ENCODE measurements at regions not wholly inside any gene's neighbourhood (a gene's known extent, or its start where the extent isn't known, plus 50 kb on each side); places are given as distances from the start of the nearest gene placed in this dataset.

- no peak for DNase-seq (ENCODE audit: low read depth)
These were observed 235.8 kb downstream of the SLC6A15 start for GRCh38 chr12:84676787-84677186.

GRCh38 chr12:84661786-84662185 is 250.8 kb downstream of the SLC6A15 start:
- DNase-seq (ENCODE audit: low read depth), result peak; percentile 36

GRCh38 chr12:84660139-84660538 is 252.5 kb downstream of the SLC6A15 start:
- no peak for DNase-seq (ENCODE audit: low read depth)

GRCh38 chr12:84658877-84659276 is 253.7 kb downstream of the SLC6A15 start:
- no peak for DNase-seq (ENCODE audit: low read depth)

GRCh38 chr12:84656705-84657104 is 255.9 kb downstream of the SLC6A15 start:
- no peak for DNase-seq (ENCODE audit: low read depth)

- DNase-seq (ENCODE audit: low read depth), result no peak
These were observed 259.1 kb downstream of the SLC6A15 start for GRCh38 chr12:84653482-84653881.

GRCh38 chr12:84648425-84648824 is 264.2 kb downstream of the SLC6A15 start:
- DNase-seq (ENCODE audit: low read depth), result no peak

GRCh38 chr12:84644908-84645307 is 267.7 kb downstream of the SLC6A15 start:
- DNase-seq (ENCODE audit: low read depth), result no peak

GRCh38 chr12:84643993-84644392 is 268.6 kb downstream of the SLC6A15 start:
- no peak for DNase-seq (ENCODE audit: low read depth)

GRCh38 chr12:84641940-84642545 is 270.6 kb downstream of the SLC6A15 start:
- DNase-seq (ENCODE audit: low read depth), result no peak

- no peak for DNase-seq (ENCODE audit: low read depth)
These were observed 273.7 kb downstream of the SLC6A15 start for GRCh38 chr12:84638811-84639368.

- DNase-seq (ENCODE audit: low read depth), result no peak
These were observed 274.7 kb downstream of the SLC6A15 start for GRCh38 chr12:84637926-84638325.

GRCh38 chr12:84636801-84637290 is 275.8 kb downstream of the SLC6A15 start:
- no peak for DNase-seq (ENCODE audit: low read depth)

GRCh38 chr12:84634526-84634925 is 278.1 kb downstream of the SLC6A15 start:
- DNase-seq (ENCODE audit: low read depth), result no peak

- DNase-seq (ENCODE audit: low read depth), result no peak
These were observed 280.0 kb downstream of the SLC6A15 start for GRCh38 chr12:84632556-84632955.

- no peak for DNase-seq (ENCODE audit: low read depth)
These were observed 281.6 kb downstream of the SLC6A15 start for GRCh38 chr12:84631020-84631419.

GRCh38 chr12:84627593-84627992 is 285.0 kb downstream of the SLC6A15 start:
- DNase-seq (ENCODE audit: low read depth), result no peak

GRCh38 chr12:84624601-84625000 is 288.0 kb downstream of the SLC6A15 start:
- DNase-seq (ENCODE audit: low read depth), result no peak

GRCh38 chr12:84619053-84619571 is 293.5 kb downstream of the SLC6A15 start:
- no peak for DNase-seq (ENCODE audit: low read depth)

GRCh38 chr12:84607170-84607819 is 305.3 kb downstream of the SLC6A15 start:
- DNase-seq (ENCODE audit: low read depth), result no peak

- no peak for DNase-seq (ENCODE audit: low read depth)
These were observed 306.6 kb downstream of the SLC6A15 start for GRCh38 chr12:84605983-84606382.

- no peak for DNase-seq (ENCODE audit: low read depth)
These were observed 308.0 kb downstream of the SLC6A15 start for GRCh38 chr12:84604551-84604950.
